ENCODE measurements at regions not wholly inside any gene's neighbourhood (a gene's known extent, or its start where the extent isn't known, plus 50 kb on each side); places are given as distances from the start of the nearest gene placed in this dataset.
A peak's percentile ranks its signal among the peaks of the same experiment; 100 is the strongest.

DNA sequence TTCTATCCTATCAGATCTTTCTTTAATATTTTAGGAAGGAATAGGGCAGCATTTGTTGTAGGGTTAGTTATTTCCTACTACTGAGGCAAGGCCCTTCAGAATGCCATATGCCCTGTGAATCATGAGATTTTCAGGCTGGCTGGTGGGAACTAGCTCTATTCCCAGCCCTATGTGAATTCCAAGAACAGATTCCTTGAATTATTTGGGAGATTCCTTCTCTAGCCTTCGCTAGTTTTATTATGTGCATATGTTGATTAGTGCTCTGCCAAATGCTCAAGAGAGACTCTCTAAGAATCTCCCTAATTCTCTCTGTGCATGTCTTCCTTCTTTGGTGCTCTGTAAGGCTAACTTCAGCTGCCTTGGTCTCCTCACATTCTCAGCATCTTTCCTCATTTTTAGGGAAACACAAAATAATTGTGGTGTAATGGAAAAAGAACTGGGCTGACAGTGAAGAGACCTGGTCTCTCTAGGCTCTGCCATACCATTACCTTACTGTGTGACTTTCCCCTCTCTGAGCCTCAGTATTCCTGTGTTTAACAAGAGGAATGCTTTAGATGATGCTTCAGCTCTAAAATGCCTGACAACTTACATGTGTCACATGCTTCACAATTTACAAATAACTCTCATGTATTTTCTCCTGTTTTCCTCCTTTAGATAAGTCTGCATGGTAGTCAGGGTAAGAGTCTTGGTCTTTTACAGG is 79.7 kb downstream of the VMA21 start:
- no peak for DNase-seq (ENCODE audit: low read depth)

GRCh38 chrX:151478058-151478457 is 81.1 kb downstream of the VMA21 start:
- DNase-seq (ENCODE audit: low read depth): no peak

GRCh38 chrX:151488677-151489076 is 74.8 kb upstream of the PASD1 start:
- DNase-seq (ENCODE audit: low read depth): no peak

- DNase-seq (ENCODE audit: low read depth): peak; percentile 9
Observed at GRCh38 chrX:151505796-151506195, 57.7 kb upstream of the PASD1 start.

DNA sequence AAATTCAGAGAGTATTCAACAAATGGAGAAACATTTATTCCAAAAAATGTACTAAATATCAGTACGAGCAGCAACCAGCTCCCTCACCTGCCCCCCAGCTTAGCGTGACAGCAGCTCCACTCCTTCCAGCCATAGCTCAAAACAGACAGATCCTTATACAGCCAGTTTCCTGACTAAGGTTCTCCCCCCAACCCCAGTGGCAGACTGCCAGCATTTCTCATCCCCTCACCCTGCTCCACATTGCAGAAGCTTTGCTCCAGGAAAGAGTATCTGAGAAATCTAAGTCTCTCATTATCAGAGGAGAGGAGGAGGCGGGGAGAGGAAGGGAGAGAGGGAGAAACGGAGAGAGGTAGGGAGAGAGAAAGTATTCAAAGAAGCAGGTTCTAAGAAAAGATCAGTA is 53.3 kb upstream of the PASD1 start:
- DNase-seq (ENCODE audit: low read depth): no peak

- DNase-seq (ENCODE audit: low read depth): no peak
Observed at GRCh38 chrX:151513472-151513871, 50.0 kb upstream of the PASD1 start.

All from stromal cell of bone marrow (primary cell).